ENCODE measurements at regions not wholly inside any gene's neighbourhood (a gene's known extent, or its start where the extent isn't known, plus 50 kb on each side); places are given as distances from the start of the nearest gene placed in this dataset.

GRCh38 chr2:37527361-37527760, 144.1 kb downstream of the CDC42EP3 start:
- TF ChIP-seq EZH2 (IDR thresholded peaks at IDR 0.05; ENCODE audit: borderline replicate concordance, low read length), result no peak
- no peak for TF ChIP-seq CTCF (IDR thresholded peaks at IDR 0.05; ENCODE audit: low read length)
